ENCODE measurements at regions not wholly inside any gene's neighbourhood (a gene's known extent, or its start where the extent isn't known, plus 50 kb on each side); places are given as distances from the start of the nearest gene placed in this dataset.
"Not testable (repeated sequence)": the region's sequence is repeated elsewhere in the genome, so short reads cannot be mapped to it uniquely, and the experiment has no call there.

- no peaks in the 10 kb centered on the region for H3K27me3 Mint-ChIP-seq (ENCODE audit: low read depth)
- H3K4me1 Mint-ChIP-seq: peaks cover 2% of the 10 kb centered on the region
- no peaks in the 10 kb centered on the region for H3K36me3 Mint-ChIP-seq
- no peak for TF ChIP-seq CTCF (IDR thresholded peaks at IDR 0.05; ENCODE audit: unreplicated experiment)
- no peak for DNase-seq (ENCODE audit: low spot score in 2 of 2, unreplicated experiment in 2 of 2)
- no peak overlapping the region for H3K4me3 Mint-ChIP-seq
- H3K27ac Mint-ChIP-seq: no peak overlapping the region
- H3K9me3 Mint-ChIP-seq: peaks cover 19% of the 10 kb centered on the region
Measured at GRCh38 chr11:22084564-22084963, 108.3 kb upstream of the ANO5 start.

- Mint-ChIP-seq H3K4me1 (no peaks in the 10 kb centered on the region), H3K9me3 (no peaks in the 10 kb centered on the region), H3K27ac (no peak overlapping the region), H3K4me3 (no peak overlapping the region), H3K27me3 (ENCODE audit: low read depth) (no peaks in the 10 kb centered on the region), H3K36me3 (no peaks in the 10 kb centered on the region)
- DNase-seq (ENCODE audit: low spot score in 2 of 2, unreplicated experiment in 2 of 2): no peak
- no peak for TF ChIP-seq CTCF (IDR thresholded peaks at IDR 0.05; ENCODE audit: unreplicated experiment)
Measured at GRCh38 chr11:22089609-22090008, 103.3 kb upstream of the ANO5 start.

- Mint-ChIP-seq H3K36me3 (no peaks in the 10 kb centered on the region), H3K4me3 (no peak overlapping the region), H3K27me3 (ENCODE audit: low read depth) (peaks cover 5% of the 10 kb centered on the region), H3K4me1 (no peaks in the 10 kb centered on the region), H3K27ac (no peak overlapping the region), H3K9me3 (no peaks in the 10 kb centered on the region)
- no peak for TF ChIP-seq CTCF (IDR thresholded peaks at IDR 0.05; ENCODE audit: unreplicated experiment)
- no peak for DNase-seq (ENCODE audit: low spot score in 2 of 2, unreplicated experiment in 2 of 2)
Measured at GRCh38 chr11:22106566-22106965, 86.3 kb upstream of the ANO5 start.

- H3K4me1 Mint-ChIP-seq: no peaks in the 10 kb centered on the region
- H3K9me3 Mint-ChIP-seq: no peaks in the 10 kb centered on the region
- DNase-seq (ENCODE audit: low spot score in 2 of 2, unreplicated experiment in 2 of 2): no peak
- H3K4me3 Mint-ChIP-seq: no peak overlapping the region
- no peak for TF ChIP-seq CTCF (IDR thresholded peaks at IDR 0.05; ENCODE audit: unreplicated experiment)
- no peaks in the 10 kb centered on the region for H3K36me3 Mint-ChIP-seq
- no peak overlapping the region for H3K27ac Mint-ChIP-seq
- H3K27me3 Mint-ChIP-seq (ENCODE audit: low read depth): peaks cover 16% of the 10 kb centered on the region
Measured at GRCh38 chr11:22115470-22116029, 77.3 kb upstream of the ANO5 start.

GRCh38 chr11:22127981-22128380 is 64.9 kb upstream of the ANO5 start:
- not testable (repeated sequence) for H3K4me3 Mint-ChIP-seq; H3K4me1 Mint-ChIP-seq; H3K36me3 Mint-ChIP-seq; H3K27ac Mint-ChIP-seq; DNase-seq (ENCODE audit: low spot score in 2 of 2, unreplicated experiment in 2 of 2)
- Mint-ChIP-seq H3K27me3 (ENCODE audit: low read depth) (peaks cover 11% of the 10 kb centered on the region), H3K9me3 (peaks cover 37% of the 10 kb centered on the region)

GRCh38 chr11:22130462-22131053 is 62.3 kb upstream of the ANO5 start:
- no peak overlapping the region for H3K27ac Mint-ChIP-seq
- no peak for DNase-seq (ENCODE audit: low spot score in 2 of 2, unreplicated experiment in 2 of 2)
- peaks cover 11% of the 10 kb centered on the region for H3K27me3 Mint-ChIP-seq (ENCODE audit: low read depth)
- TF ChIP-seq CTCF (IDR thresholded peaks at IDR 0.05; ENCODE audit: unreplicated experiment): peak; percentile 31
- no peak overlapping the region for H3K4me3 Mint-ChIP-seq
- no peaks in the 10 kb centered on the region for H3K4me1 Mint-ChIP-seq
- H3K36me3 Mint-ChIP-seq: no peaks in the 10 kb centered on the region
- H3K9me3 Mint-ChIP-seq: peaks cover 22% of the 10 kb centered on the region
